Upper lobe of left lung (tissue), 6 donors: ENCODE measurements at regions not wholly inside any gene's neighbourhood (a gene's known extent, or its start where the extent isn't known, plus 50 kb on each side); places are given as distances from the start of the nearest gene placed in this dataset.

ENCODE experiments used
- ATAC-seq, 2 donors: fragments of 200-7000 bp; cut with Tn5 transposase; one replicate each; pipeline ENCODE4 v1.9.1; 2022; ENCODE audit warnings: mild to moderate bottlenecking in 2 of 2, moderate library complexity in 2 of 2; ENCODE audit not compliant: low FRiP score in 2 of 2
- DNase-seq, 2 donors: peaks; one replicate each; pipeline ENCODE4 v3.0.0-alpha.2; 2019 to 2020
- H3K27ac ChIP-seq, 4 donors: fragments of 200-600 bp; sonication (generic); one replicate each; pipeline ENCODE4 v1.5.1; 2016 to 2019
- H3K27me3 ChIP-seq, 4 donors: fragments of 200-600 bp; sonication (generic); one replicate each; pipeline ENCODE4 v1.5.1; 2017 to 2019
- H3K36me3 ChIP-seq, 4 donors: fragments of 200-600 bp; sonication (generic); one replicate each; pipeline ENCODE4 v1.5.1; 2016 to 2019
- H3K4me1 ChIP-seq, 4 donors: fragments of 200-600 bp; sonication (generic); one replicate each; pipeline ENCODE4 v1.5.1; 2018 to 2019
- H3K4me3 ChIP-seq, 4 donors: fragments of 200-600 bp; sonication (generic); one replicate each; pipeline ENCODE4 v1.5.1; 2017 to 2019; ENCODE audit warnings: mild to moderate bottlenecking in 2 of 4, moderate library complexity in 1 of 4
- H3K9me3 ChIP-seq, 4 donors: fragments of 200-600 bp; sonication (generic); one replicate each; pipeline ENCODE4 v1.5.1; 2018 to 2019
- EP300 ChIP-seq, 4 donors: sonication (generic); formaldehyde crosslinking; IDR thresholded peaks; one replicate each; pipeline ENCODE4 v1.5.1; 2017; ENCODE audit warnings: antibody characterized with exemption in 4 of 4, control low read depth in 2 of 4
- POLR2A ChIP-seq, 4 donors: fragments of 450-650 bp; IDR thresholded peaks; one replicate each; pipeline ENCODE4 v1.5.1; 2016 to 2017; ENCODE audit warnings: antibody characterized with exemption in 4 of 4, mild to moderate bottlenecking in 2 of 4
- POLR2AphosphoS5 ChIP-seq, 2 donors: sonication (generic); formaldehyde crosslinking; IDR thresholded peaks; one replicate each; pipeline ENCODE4 v1.5.1; 2017; ENCODE audit warnings: antibody characterized with exemption in 2 of 2
- WGBS, 2 donors: methylation state at CpG; one replicate each; pipeline ENCODE4 v1.1.5; 2017 to 2018; 5-methylcytosine and 5-hydroxymethylcytosine counted together
- TF ChIP-seq, protein P1 (sequence below), 6 experiments: fragments of 450-650 bp in 4 of 6; fragments of 200-600 bp in 2 of 6; sonication (generic) in 2 of 6; IDR thresholded peaks; one replicate each; pipeline ENCODE4 v1.5.1; 2016 to 2019; ENCODE audit warnings: antibody characterized with exemption in 6 of 6
- donor health status: DM: no; HTN: no; CAD: no; lungs with moderate emphysema.
- donor health status: DM: no; HTN: yes; CAD: no; lungs with severe emphysema.

DNA sequence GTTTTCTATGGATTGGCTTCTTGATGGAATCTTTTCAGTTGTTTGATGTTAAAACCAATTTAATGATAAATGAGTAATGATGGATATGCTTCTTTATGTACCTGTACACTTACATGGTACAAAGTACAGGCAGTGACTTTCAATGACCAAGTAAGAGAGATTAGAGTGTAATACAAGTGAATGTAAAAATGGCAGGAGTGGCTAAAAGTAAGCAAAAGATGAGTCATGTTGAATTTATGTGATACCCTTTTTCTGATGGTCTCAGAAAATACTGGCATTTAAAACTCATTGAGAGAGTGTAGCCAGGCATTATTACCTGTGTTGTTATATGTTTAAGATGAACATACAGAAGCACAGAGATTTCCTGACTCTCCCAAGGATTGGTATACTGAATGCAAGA lies 97.1 kb downstream of the GPR85 start:
- no peaks in the 10 kb centered on the region for H3K27me3 ChIP-seq
- no peaks in the 10 kb centered on the region for H3K4me1 ChIP-seq
- no peak for DNase-seq
- TF ChIP-seq, protein P1, sequence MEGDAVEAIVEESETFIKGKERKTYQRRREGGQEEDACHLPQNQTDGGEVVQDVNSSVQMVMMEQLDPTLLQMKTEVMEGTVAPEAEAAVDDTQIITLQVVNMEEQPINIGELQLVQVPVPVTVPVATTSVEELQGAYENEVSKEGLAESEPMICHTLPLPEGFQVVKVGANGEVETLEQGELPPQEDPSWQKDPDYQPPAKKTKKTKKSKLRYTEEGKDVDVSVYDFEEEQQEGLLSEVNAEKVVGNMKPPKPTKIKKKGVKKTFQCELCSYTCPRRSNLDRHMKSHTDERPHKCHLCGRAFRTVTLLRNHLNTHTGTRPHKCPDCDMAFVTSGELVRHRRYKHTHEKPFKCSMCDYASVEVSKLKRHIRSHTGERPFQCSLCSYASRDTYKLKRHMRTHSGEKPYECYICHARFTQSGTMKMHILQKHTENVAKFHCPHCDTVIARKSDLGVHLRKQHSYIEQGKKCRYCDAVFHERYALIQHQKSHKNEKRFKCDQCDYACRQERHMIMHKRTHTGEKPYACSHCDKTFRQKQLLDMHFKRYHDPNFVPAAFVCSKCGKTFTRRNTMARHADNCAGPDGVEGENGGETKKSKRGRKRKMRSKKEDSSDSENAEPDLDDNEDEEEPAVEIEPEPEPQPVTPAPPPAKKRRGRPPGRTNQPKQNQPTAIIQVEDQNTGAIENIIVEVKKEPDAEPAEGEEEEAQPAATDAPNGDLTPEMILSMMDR (IDR thresholded peaks at IDR 0.05) = no peak
- TF ChIP-seq EP300 (IDR thresholded peaks at IDR 0.05) = no peak
- H3K9me3 ChIP-seq = no peaks in the 10 kb centered on the region
- no peak overlapping the region for H3K27ac ChIP-seq
- no peaks in the 10 kb centered on the region for H3K36me3 ChIP-seq
- ATAC-seq = no peak
- no peak overlapping the region for H3K4me3 ChIP-seq

- DNase-seq (no peak), ATAC-seq (no peak)
- H3K27ac ChIP-seq = no peak overlapping the region
- H3K4me3 ChIP-seq = no peak overlapping the region
- no peak for TF ChIP-seq EP300 (IDR thresholded peaks at IDR 0.05)
- TF ChIP-seq POLR2A (IDR thresholded peaks at IDR 0.05) = no peak
- no peak for TF ChIP-seq POLR2AphosphoS5 (IDR thresholded peaks at IDR 0.05)
- TF ChIP-seq, protein P1 (IDR thresholded peaks at IDR 0.05) = no peak
- no peaks in the 10 kb centered on the region for H3K27me3 ChIP-seq
- 67 to 79% methylated on average over 1 of the region's 1 CpG for whole genome bisulfite sequencing, 2 donors
- no peaks in the 10 kb centered on the region for H3K36me3 ChIP-seq
- no peaks in the 10 kb centered on the region for H3K4me1 ChIP-seq
- H3K9me3 ChIP-seq = no peaks in the 10 kb centered on the region
Observed at GRCh38 chr7:112987171-112987570, 99.5 kb downstream of the GPR85 start.

GRCh38 chr7:112986256-112987031 lies 100.2 kb downstream of the GPR85 start:
- 37 to 50% methylated on average over 3 of the region's 3 CpGs for WGBS, 2 donors
- no peak for DNase-seq

DNA sequence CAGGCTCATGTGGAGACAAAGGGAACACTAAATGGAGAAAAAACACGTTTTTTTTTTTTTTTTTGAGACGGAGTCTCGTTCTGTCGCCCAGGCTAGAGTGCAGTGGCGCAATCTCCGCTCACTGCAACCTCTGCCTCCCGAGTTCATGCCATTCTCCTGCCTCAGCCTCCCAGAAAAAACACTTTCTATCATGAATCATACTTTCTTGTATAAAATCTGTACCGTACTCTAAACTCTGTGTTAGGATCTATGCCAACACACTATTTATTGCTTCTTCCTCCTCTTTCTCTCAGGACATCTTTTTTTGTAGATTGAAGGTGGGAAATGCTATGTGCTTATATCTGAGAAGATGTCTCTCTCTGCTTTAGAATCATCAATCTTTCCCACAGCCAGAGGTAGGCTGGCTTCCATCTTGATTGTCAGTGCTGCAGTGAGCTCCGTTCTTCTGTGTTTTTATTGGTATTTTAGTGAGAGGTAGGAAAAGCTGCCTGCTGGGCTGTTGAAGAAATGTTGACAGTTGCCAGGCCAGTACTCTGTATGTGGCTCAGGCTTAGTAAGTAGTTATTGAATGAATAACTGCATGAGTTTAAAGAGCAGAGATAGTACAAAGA lies 101.1 kb downstream of the GPR85 start:
- Histone ChIP-seq H3K4me1 (no peaks in the 10 kb centered on the region), H3K27me3 (no peaks in the 10 kb centered on the region), H3K36me3 (no peaks in the 10 kb centered on the region), H3K4me3 (no peak overlapping the region), H3K27ac (no peak overlapping the region), H3K9me3 (no peaks in the 10 kb centered on the region)
- TF ChIP-seq POLR2AphosphoS5 (IDR thresholded peaks at IDR 0.05) (no peak), POLR2A (IDR thresholded peaks at IDR 0.05) (no peak), EP300 (IDR thresholded peaks at IDR 0.05) (no peak)
- TF ChIP-seq, protein P1 (IDR thresholded peaks at IDR 0.05) = no peak
- no peak for ATAC-seq
- no peak for DNase-seq
- WGBS, 2 donors = 57 to 59% methylated on average over 9 of the region's 9 CpGs

More at GRCh38 chr7:112986256-112987031, 100.2 kb downstream of the GPR85 start:
- Histone ChIP-seq H3K36me3 (no peaks in the 10 kb centered on the region), H3K27ac (no peak overlapping the region), H3K4me3 (no peak overlapping the region), H3K4me1 (no peaks in the 10 kb centered on the region), H3K27me3 (no peaks in the 10 kb centered on the region), H3K9me3 (no peaks in the 10 kb centered on the region)
- TF ChIP-seq POLR2A (IDR thresholded peaks at IDR 0.05) (no peak), POLR2AphosphoS5 (IDR thresholded peaks at IDR 0.05) (no peak), EP300 (IDR thresholded peaks at IDR 0.05) (no peak)
- TF ChIP-seq, protein P1 (IDR thresholded peaks at IDR 0.05) = no peak
- ATAC-seq = no peak
